ENCODE measurements at regions not wholly inside any gene's neighbourhood (a gene's known extent, or its start where the extent isn't known, plus 50 kb on each side); places are given as distances from the start of the nearest gene placed in this dataset.

DNA sequence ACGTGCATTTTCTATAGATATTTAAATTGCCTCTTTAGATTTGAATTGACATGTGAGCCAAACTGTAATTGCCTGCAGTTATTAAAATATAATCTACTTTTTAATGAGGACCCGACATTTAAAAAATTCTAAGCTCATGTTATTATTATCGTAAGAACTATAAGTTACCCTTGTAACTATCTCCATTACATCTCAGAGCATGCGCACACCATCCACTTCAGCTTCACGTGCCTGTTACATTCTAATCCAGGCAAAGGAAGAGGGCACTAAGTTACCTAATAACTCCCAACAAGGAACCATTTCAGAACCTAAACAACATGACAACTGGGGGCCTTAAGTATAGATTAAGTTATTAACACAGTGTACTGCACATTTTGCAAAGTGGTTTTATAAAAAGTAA, 509.0 kb upstream of the DPP6 start:
- TF ChIP-seq YY1 (tag by site-specific recombination; IDR thresholded peaks at IDR 0.05) (no peak), PRDM1 (tag by site-specific recombination; IDR thresholded peaks at IDR 0.05) (no peak), ZNF121 (tag by site-specific recombination; IDR thresholded peaks at IDR 0.05) (no peak), ZSCAN30 (tag by site-specific recombination; IDR thresholded peaks at IDR 0.05) (no peak), ZNF777 (tag by site-specific recombination; IDR thresholded peaks at IDR 0.05; ENCODE audit: borderline replicate concordance) (no peak), ZNF76 (tag by site-specific recombination; IDR thresholded peaks at IDR 0.05; ENCODE audit: borderline replicate concordance, low read depth) (no peak)
- TF ChIP-seq, protein P1, sequence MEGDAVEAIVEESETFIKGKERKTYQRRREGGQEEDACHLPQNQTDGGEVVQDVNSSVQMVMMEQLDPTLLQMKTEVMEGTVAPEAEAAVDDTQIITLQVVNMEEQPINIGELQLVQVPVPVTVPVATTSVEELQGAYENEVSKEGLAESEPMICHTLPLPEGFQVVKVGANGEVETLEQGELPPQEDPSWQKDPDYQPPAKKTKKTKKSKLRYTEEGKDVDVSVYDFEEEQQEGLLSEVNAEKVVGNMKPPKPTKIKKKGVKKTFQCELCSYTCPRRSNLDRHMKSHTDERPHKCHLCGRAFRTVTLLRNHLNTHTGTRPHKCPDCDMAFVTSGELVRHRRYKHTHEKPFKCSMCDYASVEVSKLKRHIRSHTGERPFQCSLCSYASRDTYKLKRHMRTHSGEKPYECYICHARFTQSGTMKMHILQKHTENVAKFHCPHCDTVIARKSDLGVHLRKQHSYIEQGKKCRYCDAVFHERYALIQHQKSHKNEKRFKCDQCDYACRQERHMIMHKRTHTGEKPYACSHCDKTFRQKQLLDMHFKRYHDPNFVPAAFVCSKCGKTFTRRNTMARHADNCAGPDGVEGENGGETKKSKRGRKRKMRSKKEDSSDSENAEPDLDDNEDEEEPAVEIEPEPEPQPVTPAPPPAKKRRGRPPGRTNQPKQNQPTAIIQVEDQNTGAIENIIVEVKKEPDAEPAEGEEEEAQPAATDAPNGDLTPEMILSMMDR (tag by site-specific recombination; IDR thresholded peaks at IDR 0.05): no peak
- TF ChIP-seq, protein P2, sequence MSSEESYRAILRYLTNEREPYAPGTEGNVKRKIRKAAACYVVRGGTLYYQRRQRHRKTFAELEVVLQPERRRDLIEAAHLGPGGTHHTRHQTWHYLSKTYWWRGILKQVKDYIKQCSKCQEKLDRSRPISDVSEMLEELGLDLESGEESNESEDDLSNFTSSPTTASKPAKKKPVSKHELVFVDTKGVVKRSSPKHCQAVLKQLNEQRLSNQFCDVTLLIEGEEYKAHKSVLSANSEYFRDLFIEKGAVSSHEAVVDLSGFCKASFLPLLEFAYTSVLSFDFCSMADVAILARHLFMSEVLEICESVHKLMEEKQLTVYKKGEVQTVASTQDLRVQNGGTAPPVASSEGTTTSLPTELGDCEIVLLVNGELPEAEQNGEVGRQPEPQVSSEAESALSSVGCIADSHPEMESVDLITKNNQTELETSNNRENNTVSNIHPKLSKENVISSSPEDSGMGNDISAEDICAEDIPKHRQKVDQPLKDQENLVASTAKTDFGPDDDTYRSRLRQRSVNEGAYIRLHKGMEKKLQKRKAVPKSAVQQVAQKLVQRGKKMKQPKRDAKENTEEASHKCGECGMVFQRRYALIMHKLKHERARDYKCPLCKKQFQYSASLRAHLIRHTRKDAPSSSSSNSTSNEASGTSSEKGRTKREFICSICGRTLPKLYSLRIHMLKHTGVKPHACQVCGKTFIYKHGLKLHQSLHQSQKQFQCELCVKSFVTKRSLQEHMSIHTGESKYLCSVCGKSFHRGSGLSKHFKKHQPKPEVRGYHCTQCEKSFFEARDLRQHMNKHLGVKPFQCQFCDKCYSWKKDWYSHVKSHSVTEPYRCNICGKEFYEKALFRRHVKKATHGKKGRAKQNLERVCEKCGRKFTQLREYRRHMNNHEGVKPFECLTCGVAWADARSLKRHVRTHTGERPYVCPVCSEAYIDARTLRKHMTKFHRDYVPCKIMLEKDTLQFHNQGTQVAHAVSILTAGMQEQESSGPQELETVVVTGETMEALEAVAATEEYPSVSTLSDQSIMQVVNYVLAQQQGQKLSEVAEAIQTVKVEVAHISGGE (tag by site-specific recombination; conservative IDR thresholded peaks at IDR 0.05; ENCODE audit: low read depth): no peak
- TF ChIP-seq, protein P3, sequence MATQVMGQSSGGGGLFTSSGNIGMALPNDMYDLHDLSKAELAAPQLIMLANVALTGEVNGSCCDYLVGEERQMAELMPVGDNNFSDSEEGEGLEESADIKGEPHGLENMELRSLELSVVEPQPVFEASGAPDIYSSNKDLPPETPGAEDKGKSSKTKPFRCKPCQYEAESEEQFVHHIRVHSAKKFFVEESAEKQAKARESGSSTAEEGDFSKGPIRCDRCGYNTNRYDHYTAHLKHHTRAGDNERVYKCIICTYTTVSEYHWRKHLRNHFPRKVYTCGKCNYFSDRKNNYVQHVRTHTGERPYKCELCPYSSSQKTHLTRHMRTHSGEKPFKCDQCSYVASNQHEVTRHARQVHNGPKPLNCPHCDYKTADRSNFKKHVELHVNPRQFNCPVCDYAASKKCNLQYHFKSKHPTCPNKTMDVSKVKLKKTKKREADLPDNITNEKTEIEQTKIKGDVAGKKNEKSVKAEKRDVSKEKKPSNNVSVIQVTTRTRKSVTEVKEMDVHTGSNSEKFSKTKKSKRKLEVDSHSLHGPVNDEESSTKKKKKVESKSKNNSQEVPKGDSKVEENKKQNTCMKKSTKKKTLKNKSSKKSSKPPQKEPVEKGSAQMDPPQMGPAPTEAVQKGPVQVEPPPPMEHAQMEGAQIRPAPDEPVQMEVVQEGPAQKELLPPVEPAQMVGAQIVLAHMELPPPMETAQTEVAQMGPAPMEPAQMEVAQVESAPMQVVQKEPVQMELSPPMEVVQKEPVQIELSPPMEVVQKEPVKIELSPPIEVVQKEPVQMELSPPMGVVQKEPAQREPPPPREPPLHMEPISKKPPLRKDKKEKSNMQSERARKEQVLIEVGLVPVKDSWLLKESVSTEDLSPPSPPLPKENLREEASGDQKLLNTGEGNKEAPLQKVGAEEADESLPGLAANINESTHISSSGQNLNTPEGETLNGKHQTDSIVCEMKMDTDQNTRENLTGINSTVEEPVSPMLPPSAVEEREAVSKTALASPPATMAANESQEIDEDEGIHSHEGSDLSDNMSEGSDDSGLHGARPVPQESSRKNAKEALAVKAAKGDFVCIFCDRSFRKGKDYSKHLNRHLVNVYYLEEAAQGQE (tag by site-specific recombination; IDR thresholded peaks at IDR 0.05): no peak
- TF ChIP-seq, protein P4, sequence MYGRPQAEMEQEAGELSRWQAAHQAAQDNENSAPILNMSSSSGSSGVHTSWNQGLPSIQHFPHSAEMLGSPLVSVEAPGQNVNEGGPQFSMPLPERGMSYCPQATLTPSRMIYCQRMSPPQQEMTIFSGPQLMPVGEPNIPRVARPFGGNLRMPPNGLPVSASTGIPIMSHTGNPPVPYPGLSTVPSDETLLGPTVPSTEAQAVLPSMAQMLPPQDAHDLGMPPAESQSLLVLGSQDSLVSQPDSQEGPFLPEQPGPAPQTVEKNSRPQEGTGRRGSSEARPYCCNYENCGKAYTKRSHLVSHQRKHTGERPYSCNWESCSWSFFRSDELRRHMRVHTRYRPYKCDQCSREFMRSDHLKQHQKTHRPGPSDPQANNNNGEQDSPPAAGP (tag by site-specific recombination; IDR thresholded peaks at IDR 0.05): no peak
